OCI-M1 (cell line): ENCODE measurements at regions not wholly inside any gene's neighbourhood (a gene's known extent, or its start where the extent isn't known, plus 50 kb on each side); places are given as distances from the start of the nearest gene placed in this dataset.
"Not testable (repeated sequence)": the region's sequence is repeated elsewhere in the genome, so short reads cannot be mapped to it uniquely, and the experiment has no call there.

Experiments used
- DNase-seq: peaks from one replicate; lab custom pipeline; 2025; lab: John Stamatoyannopoulos, UW

- DNase-seq, result not testable (repeated sequence)
These were observed 223.2 kb downstream of the MEX3B start for GRCh38 chr15:81822587-81822986.

DNA sequence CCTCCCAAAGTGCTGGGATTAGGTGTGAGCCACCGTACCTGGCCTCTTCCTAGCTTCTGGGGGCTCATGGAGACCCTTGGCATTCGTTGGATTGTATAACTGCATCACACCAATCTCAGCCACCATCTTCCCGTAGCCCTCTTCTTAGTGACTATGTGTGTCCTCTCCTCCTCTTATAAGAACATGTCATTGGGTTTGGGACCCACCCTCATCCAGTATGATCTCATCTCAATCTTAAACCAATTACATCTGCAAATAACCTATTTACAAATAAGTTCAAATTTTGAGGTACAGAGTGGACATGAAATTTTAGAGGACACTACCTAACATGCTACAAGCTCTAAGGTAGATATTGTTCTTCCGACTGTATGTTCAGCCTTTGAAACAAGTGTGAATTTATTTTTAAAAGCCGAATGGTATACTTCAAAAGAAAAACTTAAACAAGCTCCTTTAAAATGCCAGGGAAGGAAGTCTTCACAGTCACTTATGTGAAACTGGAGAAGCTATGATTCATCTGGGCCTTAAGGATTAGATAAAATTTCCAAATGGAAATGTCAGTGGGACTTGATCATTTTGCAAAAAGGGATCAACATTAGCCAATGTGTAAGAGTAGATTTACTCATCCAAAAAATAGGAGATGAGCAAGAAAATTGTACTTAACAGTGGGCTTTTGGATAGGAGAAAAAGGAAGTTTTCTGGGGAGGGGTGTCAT is 225.7 kb downstream of the MEX3B start:
- DNase-seq, result no peak

GRCh38 chr15:81814882-81815455 is 230.8 kb downstream of the MEX3B start:
- no peak for DNase-seq

- DNase-seq, result peak; percentile 9
These were observed 232.6 kb downstream of the MEX3B start for GRCh38 chr15:81813215-81813614.

DNA sequence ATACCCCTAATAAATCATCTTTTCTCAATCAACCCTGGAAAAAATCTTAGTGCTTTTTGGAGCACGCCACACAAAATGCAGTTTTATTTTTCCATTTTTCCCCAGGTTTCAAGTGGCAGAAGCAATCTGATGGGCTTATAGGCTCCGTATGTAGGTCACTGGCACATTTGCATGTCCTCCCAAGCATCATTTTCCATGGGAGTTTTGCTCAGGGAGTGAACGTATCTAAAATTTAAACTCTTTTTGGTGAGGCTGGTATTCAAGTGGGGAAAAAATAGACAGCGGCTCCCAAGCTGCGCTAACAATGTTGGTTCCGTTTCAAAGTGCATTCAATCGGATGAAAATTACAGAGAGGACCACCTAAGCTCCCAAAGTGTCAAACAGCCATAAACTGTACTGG is 233.4 kb downstream of the MEX3B start:
- DNase-seq, result no peak

DNA sequence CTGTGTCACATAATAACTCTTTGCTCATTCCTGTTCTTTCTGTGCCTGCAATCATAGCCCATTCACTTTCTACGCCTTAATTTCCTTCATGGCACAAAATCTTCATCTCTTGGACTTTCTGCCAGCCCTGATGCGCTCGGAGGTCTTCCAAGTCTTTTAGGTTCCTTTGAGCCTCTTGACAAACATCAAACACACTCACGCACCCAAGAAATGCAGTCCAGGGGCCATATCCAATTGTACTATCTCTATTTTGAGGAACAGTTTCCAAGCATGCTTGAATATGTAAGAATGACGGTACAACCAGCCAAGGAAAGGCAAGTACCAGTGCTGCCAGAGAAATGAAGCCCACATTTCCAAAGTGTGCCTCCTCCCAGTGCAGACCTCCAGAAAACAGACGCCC is 234.1 kb downstream of the MEX3B start:
- no peak for DNase-seq

DNA sequence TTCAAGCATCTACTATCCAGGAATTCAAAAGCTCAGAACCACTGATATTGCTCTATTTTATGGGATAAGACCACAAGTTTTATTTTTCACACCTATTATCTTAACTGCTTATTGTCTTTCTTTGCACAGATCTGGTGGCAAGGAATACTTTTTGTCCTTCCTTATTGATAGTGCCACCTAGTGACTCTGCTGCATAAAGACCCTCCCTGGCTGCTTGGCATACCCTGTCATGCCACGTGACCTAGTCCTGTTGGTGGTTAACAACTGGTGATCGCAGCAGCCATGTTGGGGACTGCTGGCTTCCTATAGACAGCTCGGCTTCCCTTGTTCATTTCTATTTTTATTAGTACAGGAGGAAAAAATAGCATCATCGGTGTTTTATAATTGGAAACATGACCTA is 236.3 kb downstream of the MEX3B start:
- peak; percentile 70 for DNase-seq

- DNase-seq, result no peak
These were observed 238.0 kb downstream of the MEX3B start for GRCh38 chr15:81807806-81808205.

- no peak for DNase-seq
These were observed 238.6 kb downstream of the MEX3B start for GRCh38 chr15:81807186-81807585.

DNA sequence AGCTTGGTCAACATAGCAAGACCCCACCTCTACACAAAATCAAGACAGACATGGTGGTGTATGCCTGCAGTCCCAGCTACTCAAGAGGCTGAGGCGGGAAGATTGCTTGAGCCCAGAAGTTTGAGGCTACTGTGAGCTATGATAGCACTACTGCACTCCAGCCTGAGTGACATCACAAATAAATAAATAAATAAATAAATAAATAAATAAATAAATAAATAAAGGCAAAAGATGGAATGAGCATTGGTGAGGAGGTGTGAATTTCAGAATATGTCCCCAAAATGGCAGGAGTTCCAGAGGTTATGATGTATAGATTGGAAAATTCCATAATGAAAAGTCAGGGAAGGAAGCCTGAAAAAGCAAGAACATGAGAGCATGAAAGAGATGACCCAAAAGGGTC is 249.9 kb downstream of the MEX3B start:
- no peak for DNase-seq

DNA sequence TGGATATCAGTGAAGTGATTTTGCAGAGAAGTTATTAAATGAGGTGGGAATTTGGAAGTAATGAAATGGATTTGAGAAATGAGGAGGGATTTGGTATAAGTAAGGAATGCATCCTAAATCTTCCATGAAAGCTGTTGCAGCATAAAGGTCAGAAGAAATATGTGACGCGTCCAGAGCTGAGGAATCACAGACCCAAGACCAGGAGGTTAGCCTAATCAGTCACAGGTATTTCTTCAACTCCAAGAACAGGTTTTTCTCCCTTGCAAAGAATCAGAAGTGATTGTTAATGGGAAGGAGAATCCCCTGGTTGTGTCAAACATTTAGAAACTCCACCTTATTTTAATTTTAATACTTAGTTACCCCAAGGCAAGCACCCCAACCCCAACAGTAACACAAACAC is 253.2 kb downstream of the MEX3B start:
- no peak for DNase-seq

- DNase-seq, result not testable (repeated sequence)
These were observed 254.5 kb downstream of the MEX3B start for GRCh38 chr15:81791322-81791721.

- no peak for DNase-seq
These were observed 256.4 kb downstream of the MEX3B start for GRCh38 chr15:81789403-81789802.

GRCh38 chr15:81786776-81787175 is 259.0 kb downstream of the MEX3B start:
- DNase-seq, result no peak

DNA sequence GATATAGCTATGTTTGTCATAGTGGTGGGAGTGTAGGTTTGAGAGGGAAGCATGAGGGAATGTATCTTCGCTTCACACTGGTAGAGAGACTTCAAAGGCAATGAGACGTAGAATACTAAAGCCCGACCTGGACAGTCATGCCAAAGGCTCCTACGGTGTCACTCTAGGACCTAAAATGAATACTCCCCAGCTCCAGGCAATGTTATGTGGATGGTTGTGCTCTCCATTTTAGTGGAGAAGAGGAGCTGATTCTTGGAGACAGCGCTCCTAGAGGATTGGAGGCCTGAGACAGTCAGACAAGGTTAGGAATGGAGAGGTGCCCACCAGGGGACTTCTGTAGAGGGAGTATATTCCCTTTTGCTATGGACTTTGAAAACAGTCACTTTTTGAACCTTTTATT is 260.1 kb downstream of the MEX3B start:
- DNase-seq, result no peak

DNA sequence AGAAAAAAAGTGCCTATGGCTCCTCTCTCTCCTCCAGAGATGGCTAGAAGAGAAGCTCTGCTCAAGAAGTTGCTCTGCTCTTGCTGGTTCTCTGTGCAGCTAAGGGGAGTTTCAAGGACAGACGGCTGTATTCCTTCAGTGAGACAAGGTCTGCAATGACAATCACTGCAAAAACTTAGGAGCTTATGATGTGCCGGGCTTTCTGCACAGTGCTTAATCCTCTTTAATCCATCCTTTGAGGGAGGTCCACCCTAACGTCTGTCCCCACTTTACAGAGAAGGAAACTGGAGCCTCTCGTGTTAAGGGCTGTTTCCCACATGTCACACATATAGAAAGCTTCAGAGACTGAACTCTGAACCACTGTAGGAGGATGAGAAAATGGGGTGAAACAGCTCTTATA is 260.6 kb downstream of the MEX3B start:
- DNase-seq, result no peak

DNA sequence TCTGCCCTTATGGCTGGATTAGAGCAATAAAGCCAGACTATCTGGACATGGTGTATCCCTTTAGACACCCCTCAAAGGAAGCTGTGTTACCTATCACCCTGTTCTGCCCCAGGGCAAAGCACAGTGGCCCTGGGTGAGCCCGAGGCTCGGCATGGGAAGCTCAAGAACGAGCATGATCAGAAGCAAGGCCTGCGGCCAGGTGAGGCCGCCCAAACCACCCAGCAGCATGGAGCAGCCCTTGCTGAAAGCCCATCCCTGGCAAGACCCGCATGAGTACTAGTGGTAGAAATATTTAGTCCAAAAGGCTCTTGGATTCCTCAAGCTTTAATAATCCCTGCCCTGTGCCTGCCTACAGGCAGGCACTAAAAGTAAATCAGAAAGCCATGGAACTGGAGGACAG is 261.1 kb downstream of the MEX3B start:
- no peak for DNase-seq

DNA sequence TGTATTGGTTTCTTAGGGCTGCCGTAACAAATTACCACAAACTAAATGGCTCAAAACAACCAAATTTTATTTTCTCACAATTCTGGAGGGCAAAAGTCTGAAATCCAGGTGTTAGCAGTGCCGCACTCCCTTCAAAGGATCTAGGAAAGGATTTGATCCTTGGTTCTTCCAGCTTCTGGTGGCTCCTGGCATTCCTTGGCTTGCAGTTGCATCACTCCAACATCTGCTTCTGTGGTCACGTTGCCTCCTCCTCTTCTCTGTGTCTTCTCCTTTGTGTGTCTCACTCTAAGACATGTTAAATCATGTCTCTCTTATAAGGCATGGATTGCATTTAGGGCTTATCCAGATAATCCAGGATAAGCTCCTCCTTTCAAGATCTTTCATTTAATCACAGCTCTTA is 262.2 kb downstream of the MEX3B start:
- no peak for DNase-seq

DNA sequence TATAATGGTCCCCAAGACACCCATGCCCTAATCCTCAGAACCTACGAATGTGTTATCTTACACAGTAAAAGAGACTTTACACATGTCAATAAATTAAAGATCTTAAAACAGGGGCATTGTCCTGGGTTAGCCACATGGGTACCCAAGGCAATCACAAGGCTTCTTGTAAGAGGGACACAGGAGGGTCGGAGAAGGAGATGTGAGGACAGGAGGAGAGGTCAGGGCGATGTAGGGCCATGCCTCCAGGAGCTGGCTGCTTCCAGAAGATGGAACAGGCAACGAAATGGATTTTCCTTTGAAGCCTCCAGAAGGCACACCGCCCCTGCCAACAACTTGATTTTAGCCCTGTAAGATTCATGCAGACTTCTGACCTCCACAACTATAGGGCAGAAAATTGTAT is 262.7 kb downstream of the MEX3B start:
- no peak for DNase-seq

DNA sequence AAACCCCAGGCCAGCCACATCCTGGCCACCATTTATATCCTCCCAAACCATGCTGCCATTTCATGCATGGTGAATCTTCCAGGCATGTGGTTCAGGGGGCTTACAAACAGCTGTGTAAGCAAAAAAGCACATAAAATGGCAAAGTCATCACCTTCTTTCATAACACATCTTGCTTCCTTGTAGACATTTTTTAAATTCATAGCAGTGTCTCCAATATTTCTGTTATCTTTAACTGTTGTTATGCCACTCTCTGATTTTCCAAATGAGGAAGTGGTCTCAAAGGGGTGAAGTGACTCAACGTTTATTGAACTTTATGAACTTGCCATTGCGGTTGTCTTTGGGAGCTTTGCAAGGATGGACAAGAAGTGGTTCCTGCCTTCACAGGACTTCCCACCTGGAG is 264.4 kb downstream of the MEX3B start:
- peak; percentile 62 for DNase-seq

- no peak for DNase-seq
These were observed 264.9 kb downstream of the MEX3B start for GRCh38 chr15:81780966-81781365.

- DNase-seq, result no peak
These were observed 266.6 kb downstream of the MEX3B start for GRCh38 chr15:81779181-81779580.

DNA sequence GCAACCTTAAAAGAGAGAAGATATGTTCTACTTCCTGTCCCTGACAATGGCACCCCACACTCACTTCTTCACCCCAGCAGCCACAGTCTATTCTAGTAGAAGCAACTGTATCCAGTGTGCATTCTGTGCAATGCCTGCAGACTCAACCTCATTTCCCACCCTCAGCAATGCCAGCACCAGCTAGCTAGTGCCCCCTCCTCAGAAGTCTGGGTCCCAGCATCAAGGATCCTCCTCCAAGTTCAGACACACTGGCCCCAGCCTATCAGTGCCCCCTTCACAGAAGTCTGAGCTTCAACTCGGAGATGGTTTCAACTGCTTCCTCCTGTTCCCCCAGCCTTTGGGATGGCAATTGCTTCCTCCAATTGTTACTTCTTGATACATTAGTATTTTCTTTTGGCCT is 268.3 kb downstream of the MEX3B start:
- no peak for DNase-seq

- DNase-seq, result no peak
These were observed 268.8 kb downstream of the MEX3B start for GRCh38 chr15:81776976-81777375.
